ENCODE measurements at regions not wholly inside any gene's neighbourhood (a gene's known extent, or its start where the extent isn't known, plus 50 kb on each side); places are given as distances from the start of the nearest gene placed in this dataset.

DNA sequence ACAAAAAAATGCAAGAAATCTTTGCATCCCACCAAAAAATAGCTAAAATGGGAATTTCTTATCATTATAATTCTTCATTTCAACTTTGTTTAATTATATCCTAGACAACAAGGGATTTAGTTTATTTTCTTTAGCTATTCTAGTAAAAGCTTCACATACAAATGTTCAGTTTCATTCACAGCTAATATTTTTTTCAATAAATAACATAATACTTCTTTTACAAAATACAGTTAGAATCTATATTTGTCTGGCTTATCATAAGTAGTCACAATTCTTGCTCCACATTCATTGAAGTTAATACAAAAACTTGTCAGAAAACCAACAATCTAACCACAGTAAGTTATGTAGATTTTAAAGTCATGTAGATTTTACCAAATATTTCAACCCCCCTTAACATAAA lies 414.4 kb downstream of the FAT4 start:
- Histone ChIP-seq H3K4me3 (replicated peaks in 1 of 4; ENCODE audit: control extremely low read depth in 1 of 4, insufficient read depth in 1 of 4, low read depth in 3 of 4, low read length in 4 of 4) (no peak overlapping the region), H3K4me1 (ENCODE audit: control insufficient read depth, extremely low read depth, insufficient read depth, low read length) (peaks cover 7% of the 10 kb centered on the region), H2AFZ (ENCODE audit: low read length) (no peak overlapping the region), H4K20me1 (ENCODE audit: control insufficient read depth, extremely low read depth, insufficient read depth, low read length) (no peaks in the 10 kb centered on the region), H3K36me3 (ENCODE audit: control insufficient read depth, insufficient read depth, low read length) (no peaks in the 10 kb centered on the region), H3K27me3 (ENCODE audit: control insufficient read depth, insufficient read depth, low read length) (no peaks in the 10 kb centered on the region), H3K9ac (ENCODE audit: insufficient read depth, low read length) (no peak overlapping the region), H3K4me2 (ENCODE audit: extremely low read depth, insufficient read depth, low read length) (no peak overlapping the region), H3K9me3 (ENCODE audit: control insufficient read depth, insufficient read depth, low read depth, low read length) (no peaks in the 10 kb centered on the region), H3K79me2 (ENCODE audit: control insufficient read depth, insufficient read depth, low read length) (no peaks in the 10 kb centered on the region), H3K27ac (ENCODE audit: insufficient read depth, low read length) (no peak overlapping the region)
- TF ChIP-seq EZH2 (IDR thresholded peaks at IDR 0.05; ENCODE audit: low read length, missing control alignments), result no peak
- TF ChIP-seq, protein P1, sequence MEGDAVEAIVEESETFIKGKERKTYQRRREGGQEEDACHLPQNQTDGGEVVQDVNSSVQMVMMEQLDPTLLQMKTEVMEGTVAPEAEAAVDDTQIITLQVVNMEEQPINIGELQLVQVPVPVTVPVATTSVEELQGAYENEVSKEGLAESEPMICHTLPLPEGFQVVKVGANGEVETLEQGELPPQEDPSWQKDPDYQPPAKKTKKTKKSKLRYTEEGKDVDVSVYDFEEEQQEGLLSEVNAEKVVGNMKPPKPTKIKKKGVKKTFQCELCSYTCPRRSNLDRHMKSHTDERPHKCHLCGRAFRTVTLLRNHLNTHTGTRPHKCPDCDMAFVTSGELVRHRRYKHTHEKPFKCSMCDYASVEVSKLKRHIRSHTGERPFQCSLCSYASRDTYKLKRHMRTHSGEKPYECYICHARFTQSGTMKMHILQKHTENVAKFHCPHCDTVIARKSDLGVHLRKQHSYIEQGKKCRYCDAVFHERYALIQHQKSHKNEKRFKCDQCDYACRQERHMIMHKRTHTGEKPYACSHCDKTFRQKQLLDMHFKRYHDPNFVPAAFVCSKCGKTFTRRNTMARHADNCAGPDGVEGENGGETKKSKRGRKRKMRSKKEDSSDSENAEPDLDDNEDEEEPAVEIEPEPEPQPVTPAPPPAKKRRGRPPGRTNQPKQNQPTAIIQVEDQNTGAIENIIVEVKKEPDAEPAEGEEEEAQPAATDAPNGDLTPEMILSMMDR (conservative IDR thresholded peaks at IDR 0.05 in 1 of 2, IDR thresholded peaks at IDR 0.05 in 1 of 2; ENCODE audit: low read depth in 1 of 2, low read length in 2 of 2), result no peak
- DNase-seq (ENCODE audit: low read depth in 2 of 2), result peak in 1 of 2 donors; percentile 24

DNA sequence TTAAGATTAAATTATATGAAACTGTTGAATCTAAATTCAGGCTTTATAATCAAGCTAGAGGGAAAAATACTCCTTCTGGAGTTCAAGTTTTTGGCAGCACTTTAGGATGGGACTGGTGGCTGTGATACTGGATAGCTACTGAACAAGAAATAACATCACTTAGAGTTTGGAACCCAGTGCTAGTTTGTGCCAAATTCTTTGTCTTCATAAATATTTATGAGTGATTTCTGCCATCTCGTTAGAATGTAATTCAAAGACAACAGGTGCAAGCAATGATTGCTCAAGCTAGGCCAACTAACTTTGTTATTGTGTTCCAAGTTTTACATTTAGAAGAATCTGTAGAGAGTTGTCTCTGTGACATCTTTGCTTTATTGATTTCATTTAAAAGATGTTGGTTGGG lies 417.9 kb downstream of the FAT4 start:
- Histone ChIP-seq H4K20me1 (ENCODE audit: control insufficient read depth, extremely low read depth, insufficient read depth, low read length) (no peaks in the 10 kb centered on the region), H3K4me2 (ENCODE audit: extremely low read depth, insufficient read depth, low read length) (no peak overlapping the region), H3K9ac (ENCODE audit: insufficient read depth, low read length) (no peak overlapping the region), H3K27me3 (ENCODE audit: control insufficient read depth, insufficient read depth, low read length) (no peaks in the 10 kb centered on the region), H3K79me2 (ENCODE audit: control insufficient read depth, insufficient read depth, low read length) (no peaks in the 10 kb centered on the region), H3K9me3 (ENCODE audit: control insufficient read depth, insufficient read depth, low read depth, low read length) (no peaks in the 10 kb centered on the region), H3K36me3 (ENCODE audit: control insufficient read depth, insufficient read depth, low read length) (no peaks in the 10 kb centered on the region), H2AFZ (ENCODE audit: low read length) (no peak overlapping the region), H3K4me3 (replicated peaks in 1 of 4; ENCODE audit: control extremely low read depth in 1 of 4, insufficient read depth in 1 of 4, low read depth in 3 of 4, low read length in 4 of 4) (no peak overlapping the region), H3K4me1 (ENCODE audit: control insufficient read depth, extremely low read depth, insufficient read depth, low read length) (peaks cover 10% of the 10 kb centered on the region), H3K27ac (ENCODE audit: insufficient read depth, low read length) (no peak overlapping the region)
- no peak for DNase-seq (ENCODE audit: low read depth in 2 of 2)
- TF ChIP-seq, protein P1 (conservative IDR thresholded peaks at IDR 0.05 in 1 of 2, IDR thresholded peaks at IDR 0.05 in 1 of 2; ENCODE audit: low read depth in 1 of 2, low read length in 2 of 2), result no peak
- TF ChIP-seq EZH2 (IDR thresholded peaks at IDR 0.05; ENCODE audit: low read length, missing control alignments), result no peak

DNA sequence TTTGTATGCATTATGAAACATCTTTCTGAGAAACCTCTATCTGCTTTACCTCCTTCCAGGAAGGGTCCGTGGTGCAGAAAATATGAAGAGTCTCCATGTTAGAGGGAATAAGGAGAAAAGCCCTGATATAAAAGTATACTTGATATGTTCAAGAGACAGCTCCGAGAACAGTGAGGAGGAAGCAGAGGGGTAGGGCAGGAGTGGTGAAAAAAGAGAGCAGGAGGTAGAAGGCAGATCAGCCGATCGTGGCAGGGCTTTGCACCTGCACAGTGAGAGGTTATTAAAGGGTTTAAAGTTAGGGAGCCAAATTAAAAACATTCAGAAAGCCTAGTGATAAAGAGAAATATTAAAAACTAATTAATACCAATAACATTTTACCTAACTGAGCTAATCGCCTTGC lies 419.7 kb downstream of the FAT4 start:
- Histone ChIP-seq H3K4me3 (replicated peaks in 1 of 4; ENCODE audit: control extremely low read depth in 1 of 4, insufficient read depth in 1 of 4, low read depth in 3 of 4, low read length in 4 of 4) (no peak overlapping the region), H3K9me3 (ENCODE audit: control insufficient read depth, insufficient read depth, low read depth, low read length) (no peaks in the 10 kb centered on the region), H3K27ac (ENCODE audit: insufficient read depth, low read length) (no peak overlapping the region), H2AFZ (ENCODE audit: low read length) (no peak overlapping the region), H4K20me1 (ENCODE audit: control insufficient read depth, extremely low read depth, insufficient read depth, low read length) (no peaks in the 10 kb centered on the region), H3K4me1 (ENCODE audit: control insufficient read depth, extremely low read depth, insufficient read depth, low read length) (peaks cover 3% of the 10 kb centered on the region), H3K27me3 (ENCODE audit: control insufficient read depth, insufficient read depth, low read length) (no peaks in the 10 kb centered on the region), H3K36me3 (ENCODE audit: control insufficient read depth, insufficient read depth, low read length) (no peaks in the 10 kb centered on the region), H3K9ac (ENCODE audit: insufficient read depth, low read length) (no peak overlapping the region), H3K4me2 (ENCODE audit: extremely low read depth, insufficient read depth, low read length) (no peak overlapping the region), H3K79me2 (ENCODE audit: control insufficient read depth, insufficient read depth, low read length) (no peaks in the 10 kb centered on the region)
- DNase-seq (ENCODE audit: low read depth in 2 of 2), result no peak
- TF ChIP-seq EZH2 (IDR thresholded peaks at IDR 0.05; ENCODE audit: low read length, missing control alignments), result no peak
- TF ChIP-seq, protein P1 (conservative IDR thresholded peaks at IDR 0.05 in 1 of 2, IDR thresholded peaks at IDR 0.05 in 1 of 2; ENCODE audit: low read depth in 1 of 2, low read length in 2 of 2), result no peak

Data from fibroblast of lung (primary cell).